ENCODE measurements at regions not wholly inside any gene's neighbourhood (a gene's known extent, or its start where the extent isn't known, plus 50 kb on each side); places are given as distances from the start of the nearest gene placed in this dataset.

GRCh38 chr20:24337551-24337950 is 131.9 kb upstream of the SYNDIG1 start:
- CTCF ChIA-PET, result no interaction called here
- TF ChIP-seq, protein P1, sequence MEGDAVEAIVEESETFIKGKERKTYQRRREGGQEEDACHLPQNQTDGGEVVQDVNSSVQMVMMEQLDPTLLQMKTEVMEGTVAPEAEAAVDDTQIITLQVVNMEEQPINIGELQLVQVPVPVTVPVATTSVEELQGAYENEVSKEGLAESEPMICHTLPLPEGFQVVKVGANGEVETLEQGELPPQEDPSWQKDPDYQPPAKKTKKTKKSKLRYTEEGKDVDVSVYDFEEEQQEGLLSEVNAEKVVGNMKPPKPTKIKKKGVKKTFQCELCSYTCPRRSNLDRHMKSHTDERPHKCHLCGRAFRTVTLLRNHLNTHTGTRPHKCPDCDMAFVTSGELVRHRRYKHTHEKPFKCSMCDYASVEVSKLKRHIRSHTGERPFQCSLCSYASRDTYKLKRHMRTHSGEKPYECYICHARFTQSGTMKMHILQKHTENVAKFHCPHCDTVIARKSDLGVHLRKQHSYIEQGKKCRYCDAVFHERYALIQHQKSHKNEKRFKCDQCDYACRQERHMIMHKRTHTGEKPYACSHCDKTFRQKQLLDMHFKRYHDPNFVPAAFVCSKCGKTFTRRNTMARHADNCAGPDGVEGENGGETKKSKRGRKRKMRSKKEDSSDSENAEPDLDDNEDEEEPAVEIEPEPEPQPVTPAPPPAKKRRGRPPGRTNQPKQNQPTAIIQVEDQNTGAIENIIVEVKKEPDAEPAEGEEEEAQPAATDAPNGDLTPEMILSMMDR (IDR thresholded peaks at IDR 0.05), result no peak

GRCh38 chr20:24337069-24337468 is 132.4 kb upstream of the SYNDIG1 start:
- Histone ChIP-seq H3K4me3 (ENCODE audit: low read length) (no peak overlapping the region), H3K4me1 (ENCODE audit: insufficient read depth, low read length) (no peaks in the 10 kb centered on the region), H3K27ac (ENCODE audit: low read depth in 1 of 2, low read length in 2 of 2) (no peak overlapping the region), H3K27me3 (ENCODE audit: control insufficient read depth in 1 of 2, insufficient read depth in 2 of 2, low read length in 2 of 2) (no peaks in the 10 kb centered on the region), H3K36me3 (ENCODE audit: insufficient read depth, low read length) (no peaks in the 10 kb centered on the region), H3K9me3 (ENCODE audit: control insufficient read depth in 1 of 2, insufficient read depth in 1 of 2, low read length in 2 of 2) (no peaks in the 10 kb centered on the region)
- Mint-ChIP-seq H3K4me1 (ENCODE audit: low read depth) (peaks cover 5% of the 10 kb centered on the region), H3K36me3 (ENCODE audit: low read depth) (no peaks in the 10 kb centered on the region), H3K9me3 (no peaks in the 10 kb centered on the region), H3K4me3 (no peak overlapping the region), H3K27ac (no peak overlapping the region), H3K27me3 (no peaks in the 10 kb centered on the region)
- ChIA-PET POLR2A (no interaction called here), CTCF (no interaction called here)
- intact Hi-C loops (cut with DNase I, micrococcal nuclease), result no loop called here
- no peak for ATAC-seq (ENCODE audit: poor library complexity)
- TF ChIP-seq, protein P1 (IDR thresholded peaks at IDR 0.05), result no peak
- no peak for DNase-seq

More at GRCh38 chr20:24337551-24337950, 131.9 kb upstream of the SYNDIG1 start:
- POLR2A ChIA-PET, result no interaction called here
- intact Hi-C loops (cut with DNase I, micrococcal nuclease), result no loop called here
- Mint-ChIP-seq H3K4me3 (no peak overlapping the region), H3K27me3 (no peaks in the 10 kb centered on the region), H3K27ac (no peak overlapping the region), H3K9me3 (no peaks in the 10 kb centered on the region), H3K4me1 (ENCODE audit: low read depth) (peaks cover 5% of the 10 kb centered on the region), H3K36me3 (ENCODE audit: low read depth) (no peaks in the 10 kb centered on the region)
- no peak overlapping the region for H3K4me3 ChIP-seq (ENCODE audit: low read length)
- no peaks in the 10 kb centered on the region for H3K4me1 ChIP-seq (ENCODE audit: insufficient read depth, low read length)
- ATAC-seq (ENCODE audit: poor library complexity) (no peak), DNase-seq (no peak)
- no peak overlapping the region for H3K27ac ChIP-seq (ENCODE audit: low read depth in 1 of 2, low read length in 2 of 2)
- H3K36me3 ChIP-seq (ENCODE audit: insufficient read depth, low read length), result no peaks in the 10 kb centered on the region
- H3K27me3 ChIP-seq (ENCODE audit: control insufficient read depth in 1 of 2, insufficient read depth in 2 of 2, low read length in 2 of 2), result no peaks in the 10 kb centered on the region
- H3K9me3 ChIP-seq (ENCODE audit: control insufficient read depth in 1 of 2, insufficient read depth in 1 of 2, low read length in 2 of 2), result no peaks in the 10 kb centered on the region

DNA sequence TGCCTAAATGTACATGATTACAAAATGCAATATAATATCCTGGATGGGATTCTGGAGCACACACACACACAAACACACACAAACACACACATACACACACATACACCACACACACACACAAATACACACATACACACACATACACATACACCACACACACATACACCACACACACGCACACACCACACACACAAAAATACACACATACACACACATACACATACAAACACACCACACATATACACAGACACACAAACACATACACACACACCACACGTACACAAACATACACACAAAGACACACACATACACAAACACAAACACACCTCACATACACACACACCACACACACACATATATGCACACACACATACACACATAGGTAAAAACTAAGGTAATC is 134.6 kb upstream of the SYNDIG1 start:
- Histone ChIP-seq H3K4me3 (ENCODE audit: low read length) (no peak overlapping the region), H3K9me3 (ENCODE audit: control insufficient read depth in 1 of 2, insufficient read depth in 1 of 2, low read length in 2 of 2) (no peaks in the 10 kb centered on the region), H3K36me3 (ENCODE audit: insufficient read depth, low read length) (no peaks in the 10 kb centered on the region), H3K27ac (ENCODE audit: low read depth in 1 of 2, low read length in 2 of 2) (no peak overlapping the region), H3K4me1 (ENCODE audit: insufficient read depth, low read length) (no peaks in the 10 kb centered on the region), H3K27me3 (ENCODE audit: control insufficient read depth in 1 of 2, insufficient read depth in 2 of 2, low read length in 2 of 2) (no peaks in the 10 kb centered on the region)
- Mint-ChIP-seq H3K36me3 (ENCODE audit: low read depth) (no peaks in the 10 kb centered on the region), H3K27ac (no peak overlapping the region), H3K27me3 (no peaks in the 10 kb centered on the region), H3K4me3 (no peak overlapping the region), H3K9me3 (no peaks in the 10 kb centered on the region), H3K4me1 (ENCODE audit: low read depth) (peaks cover 5% of the 10 kb centered on the region)
- CTCF ChIA-PET, result no interaction called here
- ATAC-seq (ENCODE audit: poor library complexity) (no peak), DNase-seq (no peak)
- TF ChIP-seq, protein P1 (IDR thresholded peaks at IDR 0.05), result no peak
- intact Hi-C loops (cut with DNase I, micrococcal nuclease), result no loop called here
- POLR2A ChIA-PET, result no interaction called here

All from CD4-positive, alpha-beta T cell (primary cell).